DMS79 (cell line): ENCODE measurements at regions not wholly inside any gene's neighbourhood (a gene's known extent, or its start where the extent isn't known, plus 50 kb on each side); places are given as distances from the start of the nearest gene placed in this dataset.

Experiments used
- DNase-seq: peaks from one replicate; lab custom pipeline; 2025; lab: John Stamatoyannopoulos, UW

DNA sequence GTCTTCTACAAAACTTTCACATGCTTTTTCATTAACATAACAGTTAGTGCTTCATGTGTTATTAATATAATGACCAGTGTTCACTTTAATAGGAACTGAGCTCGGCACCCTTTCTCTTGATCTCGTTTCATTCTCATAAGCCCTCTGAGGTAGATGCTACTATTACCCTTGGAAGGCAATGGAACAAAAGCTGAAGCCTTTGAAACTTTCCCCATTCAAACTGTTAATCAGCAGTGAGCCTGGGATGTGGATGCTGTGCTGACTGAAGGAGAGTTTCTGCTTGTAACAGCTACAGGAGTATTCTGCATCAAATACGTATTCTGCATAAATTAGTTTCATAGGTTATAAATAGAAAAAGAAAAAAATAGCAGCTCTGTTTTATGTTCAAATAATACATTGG lies 904.0 kb upstream of the CDH2 start:
- no peak for DNase-seq

DNA sequence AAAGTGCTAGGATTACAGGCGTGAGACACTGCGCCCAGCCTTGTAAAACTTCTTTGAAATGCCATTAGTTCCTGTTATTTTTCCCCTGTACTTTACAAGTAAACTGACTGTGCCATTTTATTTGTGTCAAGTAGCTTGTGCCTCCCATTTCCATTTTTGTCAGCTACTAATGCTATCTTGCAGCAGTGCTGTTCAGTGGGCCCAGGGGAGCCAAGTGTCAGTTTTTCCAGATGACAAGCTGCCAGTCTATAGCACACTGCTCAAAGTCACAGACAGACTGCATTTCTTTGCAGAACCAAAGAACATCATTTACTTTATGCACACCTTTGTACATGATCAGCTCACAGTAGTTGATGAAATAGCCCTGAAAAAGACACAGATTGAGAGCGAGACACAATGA lies 901.3 kb upstream of the CDH2 start:
- no peak for DNase-seq

DNA sequence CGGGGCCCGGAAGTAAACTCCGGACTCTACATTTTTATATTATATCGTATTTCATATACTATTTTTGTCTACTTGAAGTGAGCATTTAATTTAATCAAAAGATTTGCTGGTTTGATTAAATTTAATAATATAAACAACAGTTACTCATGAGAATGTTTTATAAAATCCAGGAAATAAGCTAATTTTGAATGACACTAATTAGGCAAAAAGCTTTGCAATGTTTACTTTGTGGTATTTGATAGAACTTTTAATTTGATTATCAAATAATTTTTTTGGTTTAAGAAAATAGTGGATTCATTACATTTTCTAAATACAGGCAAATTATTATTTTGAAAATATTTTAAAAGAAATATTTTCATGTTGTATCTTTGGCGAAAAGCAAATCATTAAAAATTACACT lies 900.4 kb upstream of the CDH2 start:
- DNase-seq = no peak

DNA sequence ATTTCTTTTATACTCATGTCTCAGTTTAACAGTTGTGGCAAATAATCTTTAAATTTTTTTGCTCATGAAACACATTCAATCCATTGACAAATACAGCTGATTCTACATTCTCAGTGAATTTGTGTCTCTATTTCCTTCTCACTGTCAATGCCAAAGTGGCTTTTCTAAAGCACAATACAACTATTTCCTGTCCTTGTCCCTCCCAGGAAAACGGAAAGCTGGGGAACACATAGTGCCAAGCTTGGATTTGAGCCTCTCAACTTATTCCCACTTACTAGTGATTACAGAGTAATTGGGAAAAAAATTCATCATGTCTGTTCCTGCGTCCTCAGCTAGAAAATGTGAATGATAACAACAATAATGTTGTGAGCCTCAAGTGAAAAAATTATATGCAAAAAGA lies 899.7 kb upstream of the CDH2 start:
- DNase-seq = no peak

DNA sequence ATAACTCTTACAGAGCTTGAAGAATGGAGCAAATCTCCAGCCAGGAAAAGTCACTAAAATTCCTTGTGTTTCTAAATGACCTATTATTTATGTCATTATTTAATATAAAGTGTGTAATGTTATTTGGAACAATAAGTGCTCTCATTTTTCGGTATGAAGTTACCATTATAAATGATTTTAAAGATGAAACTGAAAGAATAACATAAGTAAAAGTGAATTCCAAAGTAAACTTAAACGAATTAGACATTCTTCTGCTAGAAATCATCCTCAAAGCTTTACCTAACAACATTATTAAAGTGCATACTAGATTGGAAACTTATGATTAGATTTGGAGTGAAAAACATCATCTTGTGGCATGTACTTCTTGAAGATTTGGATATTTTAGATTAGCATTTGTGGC lies 897.2 kb upstream of the CDH2 start:
- DNase-seq = no peak

DNA sequence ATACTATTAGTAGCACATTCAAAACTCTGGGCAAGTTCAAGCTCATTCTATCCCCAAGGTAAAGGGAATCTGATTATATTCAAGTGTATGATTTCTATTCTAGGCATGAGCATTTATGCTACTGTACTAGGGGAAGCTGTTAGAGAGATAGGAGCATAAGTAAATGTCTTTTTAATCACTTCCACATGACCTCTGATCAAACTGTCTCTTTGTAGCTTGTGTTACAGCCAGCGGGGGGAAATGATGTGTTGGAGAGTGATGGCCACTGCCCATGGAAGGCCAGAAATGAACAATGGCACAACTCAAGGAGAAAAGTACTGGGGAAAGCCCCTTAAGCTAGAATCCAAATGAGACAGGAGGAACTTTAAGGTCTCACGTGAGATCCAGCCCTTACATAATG lies 894.9 kb upstream of the CDH2 start:
- DNase-seq = no peak

DNA sequence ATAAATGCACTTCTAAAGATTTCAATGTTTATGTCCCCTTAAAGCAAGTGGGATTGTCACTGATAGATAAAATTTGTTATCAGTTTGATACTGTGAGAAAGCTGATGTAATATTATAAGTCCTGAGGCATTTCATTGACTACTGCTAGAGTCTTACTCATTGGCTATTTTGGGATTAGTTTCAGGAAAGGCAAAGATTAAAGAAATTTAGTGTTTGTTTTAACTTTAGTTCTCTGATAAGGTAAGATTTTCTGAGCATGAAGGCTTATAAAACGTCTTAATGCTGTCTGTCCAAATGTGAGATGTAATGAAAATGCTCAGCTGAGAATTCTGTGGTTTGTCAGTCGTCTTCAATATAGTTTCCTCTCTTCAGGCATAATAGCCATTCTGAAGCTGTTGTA lies 886.4 kb upstream of the CDH2 start:
- no peak for DNase-seq

DNA sequence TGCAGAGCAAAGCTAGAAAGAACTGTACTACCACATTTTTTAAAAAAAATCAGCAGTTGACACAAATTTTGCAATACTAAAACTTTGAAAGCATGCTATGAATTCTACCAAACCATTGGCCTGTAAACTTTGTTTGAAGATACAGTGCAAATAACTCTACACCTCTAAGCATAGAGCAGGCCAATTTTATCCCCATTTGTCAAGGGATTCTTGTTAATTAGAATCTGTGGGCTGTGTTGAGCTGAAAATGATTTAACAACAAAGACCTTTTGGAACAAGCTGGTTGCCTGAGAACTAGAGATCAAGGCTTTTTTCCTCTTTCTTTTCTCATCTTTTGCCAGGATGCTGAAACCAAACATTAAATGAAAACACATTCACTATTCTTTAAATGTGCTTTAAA lies 886.0 kb upstream of the CDH2 start:
- no peak for DNase-seq

DNA sequence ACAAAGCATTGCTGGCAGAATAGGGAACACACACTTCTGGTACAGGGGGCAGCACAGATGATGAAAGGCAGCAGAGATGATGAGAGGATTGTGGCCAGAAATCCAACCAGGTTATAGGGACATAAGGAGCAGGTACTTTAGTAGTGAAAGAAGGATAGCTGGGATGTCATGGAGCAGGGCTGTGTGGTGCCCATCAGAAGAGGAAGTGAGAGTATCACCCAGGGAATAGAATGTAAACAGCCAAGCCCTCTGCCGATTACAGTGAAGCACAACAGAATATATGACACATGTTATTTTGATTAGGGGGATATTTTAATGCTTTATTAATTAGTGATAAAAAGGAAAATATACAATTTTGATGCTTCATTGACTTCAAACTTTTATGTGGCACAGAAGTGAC lies 883.4 kb upstream of the CDH2 start:
- no peak for DNase-seq

DNA sequence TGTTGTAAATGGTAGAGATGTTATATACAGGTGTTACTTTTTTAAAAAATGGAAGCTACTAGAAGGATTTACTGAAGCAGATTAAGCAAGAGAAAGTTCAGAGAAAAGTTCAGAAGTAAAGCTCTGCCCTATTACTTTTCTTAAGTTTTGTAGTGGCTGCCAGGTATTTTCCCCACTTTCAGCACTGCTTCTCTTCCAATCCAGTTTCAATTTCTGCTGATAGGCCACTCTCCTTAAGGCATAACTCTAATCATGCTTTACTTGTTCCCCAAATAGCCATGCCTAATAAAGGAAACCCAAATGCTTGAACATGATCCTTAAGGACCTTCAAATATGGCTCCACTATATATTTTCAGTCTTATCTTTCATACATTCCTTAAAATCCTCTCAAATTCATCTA lies 880.8 kb upstream of the CDH2 start:
- no peak for DNase-seq

DNA sequence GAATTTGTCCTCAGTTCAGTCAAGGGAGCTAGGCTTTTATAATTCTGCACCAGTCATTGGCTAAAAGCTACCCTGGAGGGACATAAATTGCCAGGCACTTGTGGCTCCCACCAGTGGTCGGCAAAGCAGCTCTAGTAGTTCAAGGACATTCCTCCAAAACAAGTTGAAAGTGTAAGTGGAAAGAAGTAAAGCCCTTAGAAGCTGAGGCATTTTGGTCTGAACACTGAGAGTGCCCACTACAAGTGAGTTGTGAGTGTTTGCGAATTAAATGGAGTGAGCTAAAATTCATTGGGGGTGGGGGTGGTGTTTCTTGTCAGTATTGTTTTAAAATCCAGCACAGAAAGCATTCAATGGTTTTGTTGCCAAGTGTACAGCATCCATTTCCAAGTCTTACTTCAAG lies 879.9 kb upstream of the CDH2 start:
- no peak for DNase-seq

DNA sequence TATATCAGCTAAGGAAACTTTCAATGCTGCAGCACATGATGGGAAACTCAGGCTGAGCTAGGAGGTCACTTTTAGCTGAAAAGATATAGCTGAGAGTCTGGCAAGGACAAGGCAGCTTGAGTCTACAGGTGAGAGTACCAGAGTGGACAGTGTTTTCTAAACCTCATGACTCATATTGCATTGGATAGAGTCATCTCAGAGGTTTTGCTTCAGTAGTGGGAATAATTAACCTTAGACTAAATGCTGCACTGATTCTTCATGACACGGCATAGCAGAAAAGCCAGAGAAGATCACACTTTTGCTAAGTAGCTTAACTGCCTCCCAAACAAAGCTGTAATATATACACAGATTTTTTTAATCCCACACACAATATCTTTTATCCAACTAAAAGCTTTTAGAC lies 865.0 kb upstream of the CDH2 start:
- DNase-seq = no peak

DNA sequence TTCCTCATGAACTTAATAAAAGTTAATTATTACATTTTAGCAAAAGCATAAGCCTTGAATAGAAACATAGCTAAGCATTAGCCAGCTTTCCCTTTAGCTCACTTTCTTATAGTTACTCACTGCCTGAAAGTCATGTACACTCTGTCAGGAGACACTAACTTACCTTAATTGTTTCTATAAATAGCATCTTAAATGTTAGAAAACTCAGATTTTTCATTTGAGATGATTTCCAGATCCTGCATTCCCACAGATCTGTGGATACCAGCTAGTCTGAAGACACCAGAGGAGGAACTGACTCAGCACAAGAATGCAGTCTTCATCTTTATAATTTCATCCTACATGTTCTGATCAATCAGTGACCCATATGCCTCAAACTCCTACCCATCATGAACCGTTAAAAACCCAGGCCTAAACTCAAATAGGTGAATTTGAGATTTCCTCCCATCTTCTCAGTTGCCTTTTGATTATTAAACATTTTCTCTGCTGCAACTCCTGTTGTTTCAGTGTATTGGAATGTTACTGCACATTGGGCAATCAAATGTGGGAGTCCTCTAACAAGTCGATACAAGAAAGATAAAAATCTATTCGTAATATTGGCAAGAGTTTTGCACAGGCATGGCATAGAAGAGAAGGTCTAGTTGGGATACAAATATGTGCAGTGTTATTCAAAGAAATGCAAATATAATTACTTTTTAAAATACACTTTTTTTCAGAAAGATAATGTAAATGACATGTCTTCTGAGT lies 857.4 kb upstream of the CDH2 start:
- no peak for DNase-seq

DNA sequence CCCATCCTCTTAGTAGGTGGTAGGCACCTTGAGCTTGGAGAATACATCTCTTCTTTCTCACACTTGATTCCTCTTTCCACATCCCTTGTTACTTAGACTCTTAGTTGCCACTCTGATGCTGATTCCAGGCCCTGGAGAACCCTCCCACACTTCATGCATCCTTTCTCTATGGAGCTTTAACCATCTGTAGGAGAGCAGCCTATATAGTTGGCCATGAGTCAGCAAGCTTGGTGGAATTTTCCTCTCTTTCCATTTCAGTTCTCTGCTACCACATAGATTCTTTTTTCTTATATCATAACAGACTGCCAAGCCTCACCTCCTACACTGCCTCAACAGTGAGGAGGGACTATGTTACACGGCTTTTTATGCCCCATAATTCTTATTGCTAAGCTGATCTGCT lies 851.6 kb upstream of the CDH2 start:
- DNase-seq = no peak

DNA sequence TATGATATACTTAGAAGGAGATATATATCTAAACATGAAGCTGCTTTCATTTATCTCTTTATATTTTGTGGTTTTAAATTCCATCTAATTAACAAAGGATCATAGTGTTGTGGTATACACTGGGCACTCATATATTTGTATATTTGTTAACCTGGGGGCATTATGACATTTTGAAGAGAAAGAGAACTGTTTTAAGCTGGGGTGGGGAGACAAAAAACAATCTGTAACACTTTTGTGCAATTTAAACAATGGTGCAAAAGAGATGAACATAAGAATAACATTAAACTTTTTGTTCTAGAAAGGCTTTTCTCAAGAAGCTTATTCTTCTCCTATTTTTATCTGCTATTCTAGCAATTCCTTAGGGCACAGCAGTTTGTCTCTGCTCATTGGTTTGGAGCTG lies 842.0 kb upstream of the CDH2 start:
- no peak for DNase-seq

DNA sequence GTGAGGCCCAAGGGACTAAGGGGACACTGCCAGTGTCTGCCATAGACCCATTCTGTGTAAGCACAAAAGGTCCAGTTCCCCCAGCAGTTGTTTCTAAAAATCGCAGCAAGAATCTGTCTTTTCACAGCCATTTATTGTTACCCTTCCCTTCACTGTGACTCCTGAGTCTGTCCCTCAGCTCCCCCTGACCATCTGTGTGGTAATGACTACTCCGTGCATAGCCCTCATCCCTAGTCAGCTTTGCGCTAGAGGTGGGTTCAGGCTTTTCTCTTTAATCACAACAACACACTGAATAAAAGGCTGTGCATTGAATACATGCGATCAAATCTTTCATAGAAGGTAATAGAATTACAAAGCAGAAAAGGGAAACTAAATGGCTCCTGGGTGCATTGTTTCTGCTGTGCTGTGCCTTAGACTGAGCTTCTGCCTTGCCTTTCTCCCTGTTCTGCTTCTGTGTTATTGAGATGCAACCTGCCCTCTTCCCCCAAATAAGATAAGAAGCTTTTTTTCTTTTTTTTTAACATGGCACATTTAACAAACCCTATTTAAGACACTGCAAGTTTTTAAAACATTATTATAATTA lies 836.0 kb upstream of the CDH2 start:
- no peak for DNase-seq

DNA sequence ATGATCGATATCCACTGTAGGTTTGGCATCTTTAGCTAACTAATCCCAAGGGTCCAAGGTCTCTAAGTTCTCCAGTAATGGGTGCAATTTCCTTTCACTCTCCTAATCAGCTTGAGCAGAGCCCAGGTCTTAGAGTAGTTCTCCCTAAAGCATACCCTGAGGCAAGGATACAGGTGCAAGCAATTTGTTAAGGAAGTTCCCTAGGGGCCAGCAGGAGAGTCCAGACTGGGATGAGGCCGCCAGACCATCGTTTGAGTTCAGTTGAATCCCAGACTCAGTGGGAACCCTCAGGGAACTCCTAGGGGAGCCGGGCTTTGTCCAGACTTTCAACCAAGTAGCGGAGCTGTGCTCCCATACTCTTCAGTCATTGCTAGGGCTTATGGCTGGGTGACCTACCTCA lies 835.4 kb upstream of the CDH2 start:
- no peak for DNase-seq

DNA sequence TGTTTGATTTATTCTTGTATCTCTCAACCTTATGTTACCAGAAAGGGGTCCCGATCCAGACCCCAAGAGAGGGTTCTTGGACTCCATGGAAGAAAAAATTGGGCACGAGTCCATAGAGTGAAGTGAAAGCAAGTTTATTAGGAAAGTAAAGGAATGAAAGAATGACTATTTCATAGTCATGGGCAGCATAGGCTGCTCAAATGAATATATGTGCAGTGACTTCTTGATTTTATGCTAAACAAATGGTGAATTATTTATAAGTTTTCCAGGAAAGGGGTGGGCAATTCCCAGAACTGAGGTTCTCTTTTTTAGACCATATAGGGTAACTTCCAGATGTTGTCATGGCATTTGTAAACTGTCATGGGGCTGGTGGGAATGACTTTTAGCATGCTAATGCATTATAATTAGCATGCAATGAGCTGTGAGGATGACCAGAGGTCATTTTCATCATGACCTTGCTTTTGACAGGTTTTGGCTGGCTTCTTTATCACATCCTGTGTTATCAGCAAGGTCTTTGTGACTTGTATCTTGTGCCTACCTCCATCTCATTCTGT lies 832.4 kb upstream of the CDH2 start:
- DNase-seq = no peak

DNA sequence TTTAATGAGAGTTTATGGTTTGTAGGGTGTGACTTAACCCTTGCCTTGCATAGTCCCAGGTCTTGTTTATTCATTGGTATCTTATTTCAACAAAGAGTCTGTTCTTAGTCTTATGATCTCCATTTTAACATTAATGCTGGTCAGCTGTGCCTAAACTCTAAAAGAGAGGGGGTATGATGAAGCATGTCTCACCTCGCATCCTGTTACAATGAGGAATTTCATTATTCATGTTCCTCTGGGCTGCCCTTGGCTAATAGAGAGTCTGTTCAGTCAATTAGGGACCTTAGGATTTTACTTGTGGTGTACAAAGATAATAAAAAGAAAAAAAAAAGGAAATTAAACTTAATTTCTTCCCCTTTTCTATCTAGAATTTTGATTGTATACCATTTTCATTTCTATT lies 831.9 kb upstream of the CDH2 start:
- DNase-seq = no peak

DNA sequence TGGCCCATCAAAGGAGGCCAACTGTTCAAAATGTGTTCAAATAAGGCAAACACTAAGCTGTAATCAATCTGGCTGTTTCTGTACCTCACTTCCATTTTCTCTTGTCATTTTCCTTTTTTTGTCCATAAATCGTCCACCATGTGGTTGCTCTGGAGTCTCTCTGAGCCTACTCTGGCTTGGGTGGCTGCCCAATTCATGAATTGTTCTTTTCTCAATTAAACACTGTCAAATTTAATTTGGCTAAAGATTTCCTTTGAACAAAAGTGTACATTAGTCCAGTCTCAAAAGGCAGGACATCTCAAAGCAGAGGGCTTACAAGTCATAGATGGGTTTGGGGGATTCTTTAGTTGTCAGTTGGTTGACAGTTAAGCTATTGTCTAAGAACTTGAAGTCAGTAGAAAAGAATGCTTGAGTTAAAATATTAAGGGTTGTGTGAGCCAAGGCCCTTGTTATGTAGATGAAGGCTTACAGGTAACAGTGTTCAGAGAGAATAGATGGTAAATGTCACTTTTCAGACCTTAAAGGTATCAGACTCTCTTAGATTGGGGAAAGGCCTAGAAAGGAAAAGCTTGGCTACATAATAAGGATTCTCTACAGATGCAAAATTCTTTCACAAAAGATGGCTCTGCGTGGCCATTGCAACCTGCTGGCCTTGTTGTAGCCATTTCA lies 831.2 kb upstream of the CDH2 start:
- DNase-seq = no peak

DNA sequence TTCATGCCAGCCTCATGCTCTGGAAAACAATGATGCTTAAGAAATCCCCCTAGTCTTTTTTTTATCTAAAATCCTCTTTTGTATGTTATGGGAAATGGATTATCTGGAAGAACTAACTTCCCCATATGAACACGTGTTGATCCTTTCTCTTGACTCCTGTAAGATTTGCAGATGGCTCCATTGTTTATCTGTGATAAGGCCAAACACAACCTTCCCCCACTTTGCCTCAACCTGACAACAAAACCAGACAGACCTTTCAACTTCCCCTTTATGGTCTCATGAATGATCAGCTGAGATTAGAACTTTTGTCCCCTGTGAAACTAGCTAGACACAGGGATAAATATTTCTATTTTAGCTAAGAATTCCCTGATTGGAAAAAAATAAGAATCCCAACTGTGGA lies 828.0 kb upstream of the CDH2 start:
- DNase-seq = no peak

DNA sequence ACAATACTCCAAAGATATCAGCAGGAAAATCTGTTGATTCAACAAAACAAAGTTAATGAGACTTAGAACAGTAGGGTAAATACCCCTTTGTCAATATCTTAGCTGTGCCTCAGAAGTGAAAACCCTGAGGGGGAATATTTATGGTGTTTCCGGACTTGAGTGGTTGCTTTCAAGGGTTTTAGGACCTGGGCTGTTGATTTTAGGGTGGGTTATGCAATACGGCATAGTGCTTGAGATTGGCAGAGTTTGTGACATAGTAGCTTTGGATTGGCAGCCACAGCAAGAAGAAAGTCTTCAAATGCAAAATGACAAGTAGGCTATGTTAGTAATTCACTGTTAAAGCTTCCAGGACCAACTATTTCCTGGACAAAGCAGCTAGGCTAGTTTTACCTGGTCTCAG lies 826.3 kb upstream of the CDH2 start:
- DNase-seq = no peak

DNA sequence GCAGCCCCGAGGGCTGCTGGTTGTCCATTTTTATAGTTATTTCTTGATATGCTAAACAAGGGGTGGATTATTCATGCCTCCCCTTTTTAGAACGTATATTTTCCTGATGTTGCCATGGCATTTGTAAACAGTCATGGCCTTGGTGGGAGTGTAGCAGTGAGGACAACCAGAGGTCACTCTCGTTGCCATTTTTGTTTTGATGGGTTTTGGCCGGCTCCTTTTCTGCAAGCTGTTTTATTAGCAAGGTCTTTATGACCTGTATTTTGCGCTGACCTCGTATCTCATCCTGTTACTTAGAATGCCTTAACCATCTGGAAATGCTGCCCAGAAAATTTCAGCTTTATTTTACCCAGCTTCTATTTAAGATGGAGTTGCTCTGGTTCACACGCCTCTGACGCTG lies 825.8 kb upstream of the CDH2 start:
- DNase-seq = no peak

DNA sequence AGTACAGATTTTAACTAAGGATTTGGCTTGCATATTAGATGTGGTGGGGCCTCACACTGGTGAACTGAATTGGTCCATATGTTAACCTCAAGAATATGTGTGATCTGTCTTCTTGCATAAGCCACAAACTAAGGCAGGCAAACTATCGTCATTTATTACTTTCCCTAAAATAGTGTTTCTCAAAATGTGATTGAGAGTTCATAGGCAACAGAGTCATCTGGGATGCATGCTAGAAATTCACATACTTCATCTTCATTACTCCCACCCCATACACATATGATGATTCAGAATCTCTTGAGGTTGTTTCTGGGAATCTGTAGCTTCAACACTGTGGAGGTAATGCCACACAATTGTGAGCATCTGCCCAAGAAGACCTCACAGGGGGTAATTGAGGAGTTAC lies 822.8 kb upstream of the CDH2 start:
- DNase-seq = no peak
